KBM-7 (cell line): ENCODE measurements at regions not wholly inside any gene's neighbourhood (a gene's known extent, or its start where the extent isn't known, plus 50 kb on each side); places are given as distances from the start of the nearest gene placed in this dataset.

Source experiments
- DNase-seq: peaks from one replicate; pipeline ENCODE4 v3.0.0-alpha.2; 2015
- in situ Hi-C: fragments of 300-500 bp; cut with MboI; formaldehyde crosslinking; loops from 2 replicates; pipeline ENCODE4 v1.14.3; 2020; ENCODE audit warnings: low sequenced_read_pairs, low pct_unique_long_range_greater_than_20kb, mixed read lengths

GRCh38 chr9:79220251-79220650 is 351.5 kb upstream of the TLE4 start:
- in situ Hi-C loops: no loop called here
- no peak for DNase-seq

GRCh38 chr9:79220666-79221065 is 351.1 kb upstream of the TLE4 start:
- no peak for DNase-seq
- in situ Hi-C loops: no loop called here

- no peak for DNase-seq
- in situ Hi-C loops: no loop called here
Measured at GRCh38 chr9:79221084-79221483, 350.7 kb upstream of the TLE4 start.

- DNase-seq: no peak
- in situ Hi-C loops: no loop called here
Measured at GRCh38 chr9:79222483-79222882, 349.3 kb upstream of the TLE4 start.

GRCh38 chr9:79224672-79225433 is 346.9 kb upstream of the TLE4 start:
- in situ Hi-C loops: no loop called here
- no peak for DNase-seq

- peak; percentile 19 for DNase-seq
- in situ Hi-C loops: no loop called here
Measured at GRCh38 chr9:79233542-79233941, 338.2 kb upstream of the TLE4 start.

GRCh38 chr9:79236466-79236865 is 335.3 kb upstream of the TLE4 start:
- DNase-seq: no peak
- in situ Hi-C loops: no loop called here

- in situ Hi-C loops: no loop called here
- DNase-seq: no peak
Measured at GRCh38 chr9:79237861-79238260, 333.9 kb upstream of the TLE4 start.

- no peak for DNase-seq
- in situ Hi-C loops: no loop called here
Measured at GRCh38 chr9:79240774-79241173, 331.0 kb upstream of the TLE4 start.

GRCh38 chr9:79242489-79242888 is 329.3 kb upstream of the TLE4 start:
- in situ Hi-C loops: no loop called here
- DNase-seq: no peak

GRCh38 chr9:79246170-79246569 is 325.6 kb upstream of the TLE4 start:
- in situ Hi-C loops: no loop called here
- DNase-seq: no peak

- DNase-seq: no peak
- in situ Hi-C loops: no loop called here
Measured at GRCh38 chr9:79247021-79247420, 324.7 kb upstream of the TLE4 start.

GRCh38 chr9:79250806-79251205 is 321.0 kb upstream of the TLE4 start:
- in situ Hi-C loops: no loop called here
- no peak for DNase-seq

GRCh38 chr9:79254900-79255650 is 316.7 kb upstream of the TLE4 start:
- no peak for DNase-seq
- in situ Hi-C loops: no loop called here

GRCh38 chr9:79255651-79256260 is 316.0 kb upstream of the TLE4 start:
- DNase-seq: no peak
- in situ Hi-C loops: no loop called here

GRCh38 chr9:79256691-79257213 is 315.0 kb upstream of the TLE4 start:
- DNase-seq: no peak
- in situ Hi-C loops: no loop called here

- in situ Hi-C loops: no loop called here
- DNase-seq: no peak
Measured at GRCh38 chr9:79257228-79257781, 314.5 kb upstream of the TLE4 start.

- in situ Hi-C loops: no loop called here
- no peak for DNase-seq
Measured at GRCh38 chr9:79257790-79258351, 313.9 kb upstream of the TLE4 start.

GRCh38 chr9:79259858-79260257 is 311.9 kb upstream of the TLE4 start:
- in situ Hi-C loops: no loop called here
- no peak for DNase-seq

- no peak for DNase-seq
- in situ Hi-C loops: no loop called here
Measured at GRCh38 chr9:79263628-79264027, 308.1 kb upstream of the TLE4 start.
